ENCODE measurements at regions not wholly inside any gene's neighbourhood (a gene's known extent, or its start where the extent isn't known, plus 50 kb on each side); places are given as distances from the start of the nearest gene placed in this dataset.

- Histone ChIP-seq H4K20me1 (ENCODE audit: low read depth, low read length) (no peaks in the 10 kb centered on the region), H3K9me3 (ENCODE audit: insufficient read depth, low read length) (no peaks in the 10 kb centered on the region), H3K27ac (ENCODE audit: low read depth, low read length) (no peak overlapping the region), H3K79me2 (ENCODE audit: insufficient read depth, low read length) (no peaks in the 10 kb centered on the region), H3F3A (ENCODE audit: insufficient read depth) (no peaks in the 10 kb centered on the region), H3K36me3 (ENCODE audit: low read length) (no peaks in the 10 kb centered on the region), H3K9ac (ENCODE audit: low read length) (no peak overlapping the region), H2AFZ (ENCODE audit: low read depth, low read length, severe bottlenecking) (no peak overlapping the region), H3K4me2 (ENCODE audit: low read depth, low read length, poor library complexity, severe bottlenecking) (no peak overlapping the region), H3K4me3 (ENCODE audit: insufficient read depth, low read length, poor library complexity, severe bottlenecking) (no peak overlapping the region), H3K27me3 (ENCODE audit: low read length) (no peaks in the 10 kb centered on the region), H3K9me2 (replicated peaks; ENCODE audit: insufficient read depth, low read length) (no peaks in the 10 kb centered on the region)
- TF ChIP-seq CTCF (IDR thresholded peaks at IDR 0.05; ENCODE audit: insufficient read depth, low read length, poor library complexity, severe bottlenecking) (no peak), EZH2phosphoT487 (conservative IDR thresholded peaks at IDR 0.05; ENCODE audit: low read length) (no peak)
Observed at GRCh38 chr15:46955576-46955975, 761.7 kb upstream of the SEMA6D start.

GRCh38 chr15:46956456-46956855 lies 760.8 kb upstream of the SEMA6D start:
- H3K9me2 ChIP-seq (replicated peaks; ENCODE audit: insufficient read depth, low read length), result no peaks in the 10 kb centered on the region
- no peak overlapping the region for H3K9ac ChIP-seq (ENCODE audit: low read length)
- no peak overlapping the region for H3K27ac ChIP-seq (ENCODE audit: low read depth, low read length)
- no peaks in the 10 kb centered on the region for H3K9me3 ChIP-seq (ENCODE audit: insufficient read depth, low read length)
- H3K4me3 ChIP-seq (ENCODE audit: insufficient read depth, low read length, poor library complexity, severe bottlenecking), result no peak overlapping the region
- TF ChIP-seq EZH2phosphoT487 (conservative IDR thresholded peaks at IDR 0.05; ENCODE audit: low read length) (no peak), CTCF (IDR thresholded peaks at IDR 0.05; ENCODE audit: insufficient read depth, low read length, poor library complexity, severe bottlenecking) (no peak)
- H3K4me2 ChIP-seq (ENCODE audit: low read depth, low read length, poor library complexity, severe bottlenecking), result no peak overlapping the region
- H3F3A ChIP-seq (ENCODE audit: insufficient read depth), result no peaks in the 10 kb centered on the region
- no peak overlapping the region for H2AFZ ChIP-seq (ENCODE audit: low read depth, low read length, severe bottlenecking)
- H3K36me3 ChIP-seq (ENCODE audit: low read length), result no peaks in the 10 kb centered on the region
- H3K79me2 ChIP-seq (ENCODE audit: insufficient read depth, low read length), result no peaks in the 10 kb centered on the region
- no peaks in the 10 kb centered on the region for H4K20me1 ChIP-seq (ENCODE audit: low read depth, low read length)
- no peaks in the 10 kb centered on the region for H3K27me3 ChIP-seq (ENCODE audit: low read length)

DNA sequence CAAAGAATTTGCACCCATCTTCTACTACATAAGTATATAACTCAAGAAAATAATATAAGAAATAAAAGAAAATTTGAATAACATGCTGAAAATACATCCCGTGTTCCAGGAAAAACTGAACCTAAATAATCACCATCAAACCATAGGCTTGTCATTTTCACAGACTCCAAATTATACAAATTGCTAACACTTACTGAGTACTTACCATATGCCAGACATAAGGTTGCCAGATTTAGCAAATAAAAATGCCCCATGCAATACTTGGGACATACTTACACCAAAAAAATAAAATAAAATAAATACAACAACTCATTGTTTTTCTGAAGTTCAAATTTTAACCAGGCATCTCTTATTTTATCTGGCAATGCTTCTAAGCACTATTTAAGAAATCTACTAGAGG lies 760.4 kb upstream of the SEMA6D start:
- H3K9me3 ChIP-seq (ENCODE audit: insufficient read depth, low read length), result no peaks in the 10 kb centered on the region
- no peaks in the 10 kb centered on the region for H3K79me2 ChIP-seq (ENCODE audit: insufficient read depth, low read length)
- no peaks in the 10 kb centered on the region for H4K20me1 ChIP-seq (ENCODE audit: low read depth, low read length)
- no peak overlapping the region for H3K4me3 ChIP-seq (ENCODE audit: insufficient read depth, low read length, poor library complexity, severe bottlenecking)
- H3K27me3 ChIP-seq (ENCODE audit: low read length), result no peaks in the 10 kb centered on the region
- no peak overlapping the region for H3K27ac ChIP-seq (ENCODE audit: low read depth, low read length)
- no peak overlapping the region for H3K9ac ChIP-seq (ENCODE audit: low read length)
- no peaks in the 10 kb centered on the region for H3F3A ChIP-seq (ENCODE audit: insufficient read depth)
- no peak overlapping the region for H3K4me2 ChIP-seq (ENCODE audit: low read depth, low read length, poor library complexity, severe bottlenecking)
- H3K9me2 ChIP-seq (replicated peaks; ENCODE audit: insufficient read depth, low read length), result no peaks in the 10 kb centered on the region
- H2AFZ ChIP-seq (ENCODE audit: low read depth, low read length, severe bottlenecking), result no peak overlapping the region
- TF ChIP-seq CTCF (IDR thresholded peaks at IDR 0.05; ENCODE audit: insufficient read depth, low read length, poor library complexity, severe bottlenecking), result no peak
- no peak for TF ChIP-seq EZH2phosphoT487 (conservative IDR thresholded peaks at IDR 0.05; ENCODE audit: low read length)
- no peaks in the 10 kb centered on the region for H3K36me3 ChIP-seq (ENCODE audit: low read length)

All from SU-DHL-6 (cell line).